Panc1 (cell line): ENCODE measurements at regions not wholly inside any gene's neighbourhood (a gene's known extent, or its start where the extent isn't known, plus 50 kb on each side); places are given as distances from the start of the nearest gene placed in this dataset.

Source experiments
- ATAC-seq: fragments of 200-7000 bp; cut with Tn5 transposase; 2 replicates; pipeline ENCODE4 v1.9.1; 2020; ENCODE audit warnings: mild to moderate bottlenecking, moderate library complexity
- BruUV-seq: library from RNA; stranded (reverse); fragments of 400-500 nt; replicated peaks from 2 replicates; lab custom pipeline; 2021; lab: Mats Ljungman, UMichigan
- CTCF ChIA-PET: fragments of 300-600 bp; sonication (Branson Sonifier 250); formaldehyde crosslinking; loops from one replicate; lab custom pipeline; 2022; ENCODE audit warnings: antibody characterized with exemption; lab: Charles Lee
- POLR2A ChIA-PET: fragments of 300-600 bp; sonication (Branson Sonifier 250); formaldehyde crosslinking; loops from one replicate; lab custom pipeline; 2022; ENCODE audit warnings: antibody characterized with exemption; lab: Charles Lee
- DNase-seq: peaks from one replicate; pipeline ENCODE4 v3.0.0-alpha.2; 2010; ENCODE audit warnings: low read depth, low spot score
- H3K27ac ChIP-seq: 2 replicates; pipeline ENCODE4 v1.5.1; 2011; ENCODE audit warnings: mild to moderate bottlenecking, low read length, inconsistent platforms
- H3K27me3 ChIP-seq: fragments of 200-500 bp; sonication (Bioruptor generic); 2 replicates; pipeline ENCODE4 v1.6.0; 2014; ENCODE audit warnings: low read length, inconsistent platforms; ENCODE audit not compliant: control insufficient read depth, insufficient read depth
- H3K36me3 ChIP-seq: fragments of 200-500 bp; sonication (Bioruptor generic); 2 replicates; pipeline ENCODE4 v1.5.1; 2014; ENCODE audit warnings: inconsistent platforms, mild to moderate bottlenecking, low read length, moderate library complexity; ENCODE audit not compliant: control insufficient read depth, insufficient read depth
- H3K4me1 ChIP-seq: 2 replicates; pipeline ENCODE4 v1.5.1; 2011; ENCODE audit warnings: inconsistent platforms, mild to moderate bottlenecking, low read length, moderate library complexity; ENCODE audit not compliant: control insufficient read depth, insufficient read depth
- H3K4me3 ChIP-seq, 2 experiments: 2 replicates each; pipeline ENCODE4 v1.5.1; 2011 to 2012; ENCODE audit warnings: low read depth in 2 of 2, low read length in 2 of 2, mild to moderate bottlenecking in 2 of 2, inconsistent platforms in 1 of 2, moderate library complexity in 1 of 2
- H3K9me3 ChIP-seq: fragments of 200-500 bp; sonication (Bioruptor generic); 2 replicates; pipeline ENCODE4 v1.5.1; 2014; ENCODE audit warnings: low read depth, mild to moderate bottlenecking, inconsistent platforms, low read length, moderate library complexity; ENCODE audit not compliant: control insufficient read depth, insufficient read depth
- CTCF ChIP-seq: fragments of 450-650 bp; IDR thresholded peaks from 2 replicates; pipeline ENCODE4 v1.5.1; 2017; ENCODE audit warnings: mild to moderate bottlenecking
- POLR2AphosphoS5 ChIP-seq: IDR thresholded peaks from 2 replicates; pipeline ENCODE4 v1.6.1; 2012; ENCODE audit warnings: mild to moderate bottlenecking, low read depth, low read length, moderate library complexity
- SIN3A ChIP-seq: IDR thresholded peaks from 2 replicates; pipeline ENCODE4 v1.6.1; 2012; ENCODE audit warnings: low read depth, mild to moderate bottlenecking, low read length, moderate library complexity, borderline replicate concordance; ENCODE audit not compliant: insufficient read depth
- TCF7L2 ChIP-seq: IDR thresholded peaks from 2 replicates; pipeline ENCODE4 v1.6.1; 2011; ENCODE audit warnings: mild to moderate bottlenecking, low read depth, low read length, inconsistent platforms
- in situ Hi-C: cut with HindIII; loops from 2 replicates; pipeline ENCODE4 v1.10.0; 2016; ENCODE audit warnings: low sequenced_read_pairs, low pct_unique_long_range_greater_than_20kb
- intact Hi-C: fragments of 100-400 bp; cut with micrococcal nuclease; formaldehyde crosslinking; loops from one replicate; pipeline ENCODE4 v1.10.0; 2022; ENCODE audit not compliant: unreplicated experiment
- TF ChIP-seq, protein P1 (sequence below), 2 experiments: IDR thresholded peaks; 2 replicates each; pipeline ENCODE4 v1.6.1; 2011 to 2012; ENCODE audit warnings: low read depth in 2 of 2, control low read depth in 1 of 2, low read length in 1 of 2, mild to moderate bottlenecking in 1 of 2, moderate library complexity in 1 of 2; ENCODE audit not compliant: insufficient read depth in 1 of 2

GRCh38 chr3:18282507-18282906 is 142.6 kb downstream of the SATB1 start:
- H3K4me3 ChIP-seq: no peak overlapping the region
- H3K27ac ChIP-seq: no peak overlapping the region
- ChIA-PET CTCF (interaction anchor here (0.6 kb wide), 1 partner anchor 154 kb away, joined by 3 read pairs; no protein-coding TSS in a partner anchor), POLR2A (no interaction called here)
- ATAC-seq (no peak), DNase-seq (no peak)
- H3K9me3 ChIP-seq: no peaks in the 10 kb centered on the region
- in situ Hi-C loops: no loop called here
- intact Hi-C loops: no loop called here
- H3K4me1 ChIP-seq: no peaks in the 10 kb centered on the region
- H3K36me3 ChIP-seq: no peaks in the 10 kb centered on the region
- TF ChIP-seq, protein P1, sequence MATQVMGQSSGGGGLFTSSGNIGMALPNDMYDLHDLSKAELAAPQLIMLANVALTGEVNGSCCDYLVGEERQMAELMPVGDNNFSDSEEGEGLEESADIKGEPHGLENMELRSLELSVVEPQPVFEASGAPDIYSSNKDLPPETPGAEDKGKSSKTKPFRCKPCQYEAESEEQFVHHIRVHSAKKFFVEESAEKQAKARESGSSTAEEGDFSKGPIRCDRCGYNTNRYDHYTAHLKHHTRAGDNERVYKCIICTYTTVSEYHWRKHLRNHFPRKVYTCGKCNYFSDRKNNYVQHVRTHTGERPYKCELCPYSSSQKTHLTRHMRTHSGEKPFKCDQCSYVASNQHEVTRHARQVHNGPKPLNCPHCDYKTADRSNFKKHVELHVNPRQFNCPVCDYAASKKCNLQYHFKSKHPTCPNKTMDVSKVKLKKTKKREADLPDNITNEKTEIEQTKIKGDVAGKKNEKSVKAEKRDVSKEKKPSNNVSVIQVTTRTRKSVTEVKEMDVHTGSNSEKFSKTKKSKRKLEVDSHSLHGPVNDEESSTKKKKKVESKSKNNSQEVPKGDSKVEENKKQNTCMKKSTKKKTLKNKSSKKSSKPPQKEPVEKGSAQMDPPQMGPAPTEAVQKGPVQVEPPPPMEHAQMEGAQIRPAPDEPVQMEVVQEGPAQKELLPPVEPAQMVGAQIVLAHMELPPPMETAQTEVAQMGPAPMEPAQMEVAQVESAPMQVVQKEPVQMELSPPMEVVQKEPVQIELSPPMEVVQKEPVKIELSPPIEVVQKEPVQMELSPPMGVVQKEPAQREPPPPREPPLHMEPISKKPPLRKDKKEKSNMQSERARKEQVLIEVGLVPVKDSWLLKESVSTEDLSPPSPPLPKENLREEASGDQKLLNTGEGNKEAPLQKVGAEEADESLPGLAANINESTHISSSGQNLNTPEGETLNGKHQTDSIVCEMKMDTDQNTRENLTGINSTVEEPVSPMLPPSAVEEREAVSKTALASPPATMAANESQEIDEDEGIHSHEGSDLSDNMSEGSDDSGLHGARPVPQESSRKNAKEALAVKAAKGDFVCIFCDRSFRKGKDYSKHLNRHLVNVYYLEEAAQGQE (IDR thresholded peaks at IDR 0.05; ENCODE audit: insufficient read depth in 1 of 2, low read depth in 2 of 2, low read length in 1 of 2): no peak
- TF ChIP-seq TCF7L2: no peak
- TF ChIP-seq POLR2AphosphoS5: no peak
- no peak for TF ChIP-seq SIN3A
- TF ChIP-seq CTCF: no peak
- no peaks in the 10 kb centered on the region for H3K27me3 ChIP-seq
- BruUV-seq: no TSS peak

GRCh38 chr3:18279226-18279737 is 145.9 kb downstream of the SATB1 start:
- TF ChIP-seq SIN3A (no peak), POLR2AphosphoS5 (no peak), CTCF (no peak), TCF7L2 (no peak)
- TF ChIP-seq, protein P1 (IDR thresholded peaks at IDR 0.05; ENCODE audit: insufficient read depth in 1 of 2, low read depth in 2 of 2, low read length in 1 of 2): no peak
- in situ Hi-C loops: no loop called here
- intact Hi-C loops: no loop called here
- POLR2A ChIA-PET: no interaction called here
- CTCF ChIA-PET: no interaction called here
- H3K4me1 ChIP-seq: no peaks in the 10 kb centered on the region
- DNase-seq (no peak), ATAC-seq (no peak)
- no peak overlapping the region for H3K27ac ChIP-seq
- no peaks in the 10 kb centered on the region for H3K9me3 ChIP-seq
- BruUV-seq: no TSS peak
- H3K4me3 ChIP-seq: no peak overlapping the region
- H3K36me3 ChIP-seq: no peaks in the 10 kb centered on the region
- H3K27me3 ChIP-seq: no peaks in the 10 kb centered on the region
